CD4-positive, alpha-beta memory T cell (primary cell): ENCODE measurements at regions not wholly inside any gene's neighbourhood (a gene's known extent, or its start where the extent isn't known, plus 50 kb on each side); places are given as distances from the start of the nearest gene placed in this dataset.

ENCODE experiments used
- CTCF ChIA-PET: fragments of 350-600 bp; sonication (Branson Sonifier 250); formaldehyde crosslinking; loops from one replicate; lab custom pipeline; 2021; ENCODE audit warnings: inconsistent platforms; ENCODE audit not compliant: partially characterized antibody; lab: Charles Lee
- POLR2A ChIA-PET: fragments of 350-600 bp; sonication (Branson Sonifier 250); formaldehyde crosslinking; loops from one replicate; lab custom pipeline; 2021; ENCODE audit not compliant: partially characterized antibody; lab: Charles Lee
- DNase-seq, 5 donors: peaks; one replicate each; pipeline versions ENCODE4 v3.0.0 to v3.0.0-alpha.2; 2020 to 2022; ENCODE audit warnings: mixed read lengths in 1 of 5
- H3K27ac ChIP-seq: one replicate; pipeline ENCODE4 v1.7.0; 2013; ENCODE audit warnings: low read depth, low read length
- H3K27me3 ChIP-seq: 2 replicates; pipeline ENCODE4 v1.7.0; 2013; ENCODE audit warnings: mild to moderate bottlenecking, low read length, moderate library complexity; ENCODE audit not compliant: insufficient read depth
- H3K36me3 ChIP-seq: 2 replicates; pipeline ENCODE4 v1.7.0; 2013; ENCODE audit warnings: mild to moderate bottlenecking, low read length, moderate library complexity; ENCODE audit not compliant: insufficient read depth
- H3K4me1 ChIP-seq: 2 replicates; pipeline ENCODE4 v1.7.0; 2013; ENCODE audit warnings: mild to moderate bottlenecking, low read length, moderate library complexity; ENCODE audit not compliant: insufficient read depth
- H3K4me3 ChIP-seq, 2 donors: one replicate each; pipeline ENCODE4 v1.7.0; 2013; ENCODE audit warnings: low read length in 2 of 2, mild to moderate bottlenecking in 1 of 2
- H3K9me3 ChIP-seq, 2 donors: one replicate each; pipeline ENCODE4 v1.7.0; 2013; ENCODE audit warnings: low read length in 2 of 2, control low read depth in 1 of 2; ENCODE audit not compliant: control insufficient read depth in 1 of 2
- H3K27ac Mint-ChIP-seq, 7 donors: one replicate each; pipeline ENCODE4 v1.8.0; 2020 to 2021; ENCODE audit warnings: mixed read lengths in 7 of 7, mild to moderate bottlenecking in 6 of 7, inconsistent platforms in 3 of 7, moderate library complexity in 3 of 7
- H3K27me3 Mint-ChIP-seq, 2 donors: one replicate each; pipeline ENCODE4 v1.8.0; 2020 to 2021; ENCODE audit warnings: mixed read lengths in 2 of 2
- H3K36me3 Mint-ChIP-seq, 2 donors: one replicate each; pipeline ENCODE4 v1.8.0; 2020 to 2021; ENCODE audit warnings: mixed read lengths in 2 of 2, inconsistent platforms in 1 of 2, mild to moderate bottlenecking in 1 of 2
- H3K4me1 Mint-ChIP-seq, 4 donors: one replicate each; pipeline ENCODE4 v1.8.0; 2020 to 2021; ENCODE audit warnings: mixed read lengths in 4 of 4, mild to moderate bottlenecking in 1 of 4
- H3K4me3 Mint-ChIP-seq, 8 donors: one replicate each; pipeline ENCODE4 v1.8.0; 2020 to 2021; ENCODE audit warnings: mixed read lengths in 8 of 8, mild to moderate bottlenecking in 7 of 8, moderate library complexity in 6 of 8, inconsistent platforms in 3 of 8
- H3K9me3 Mint-ChIP-seq, 8 donors: one replicate each; pipeline ENCODE4 v1.8.0; 2020 to 2021; ENCODE audit warnings: mixed read lengths in 8 of 8, mild to moderate bottlenecking in 5 of 8, inconsistent platforms in 3 of 8, moderate library complexity in 1 of 8
- intact Hi-C: fragments of 100-400 bp; cut with micrococcal nuclease; formaldehyde crosslinking; loops from one replicate; pipeline ENCODE4 v1.15.1; 2023

DNA sequence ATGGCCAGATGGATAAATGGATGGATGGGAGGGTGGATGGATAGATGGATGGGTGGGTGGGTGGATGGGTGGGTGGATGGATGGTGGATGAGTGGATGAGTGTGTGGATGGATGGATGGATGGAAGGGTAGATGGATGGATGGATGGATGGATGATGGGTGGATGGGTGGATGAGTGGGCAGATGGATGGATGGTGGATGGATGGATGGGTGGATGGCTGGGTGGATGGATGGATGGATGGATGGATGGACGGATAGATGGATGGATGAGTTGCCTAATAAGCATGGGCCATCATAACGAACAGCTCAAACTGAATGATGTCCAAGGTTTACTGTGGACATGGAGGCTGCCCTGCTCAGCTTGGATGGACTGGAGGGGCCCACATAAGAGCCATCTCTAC is 89.8 kb upstream of the SMIM23 start:
- no peaks in the 10 kb centered on the region for H3K9me3 ChIP-seq
- intact Hi-C loops: no loop called here
- no peak overlapping the region for H3K27ac Mint-ChIP-seq
- no peaks in the 10 kb centered on the region for H3K4me1 Mint-ChIP-seq
- no peak overlapping the region for H3K4me3 Mint-ChIP-seq
- H3K9me3 Mint-ChIP-seq: peaks cover 0 to 1% (median 0%) of the 10 kb centered on the region in 8 donors
- H3K36me3 Mint-ChIP-seq: no peaks in the 10 kb centered on the region
- H3K27me3 Mint-ChIP-seq: peaks cover 0 to 2% of the 10 kb centered on the region in 2 donors
- no peak for DNase-seq
- no peaks in the 10 kb centered on the region for H3K4me1 ChIP-seq
- H3K27ac ChIP-seq: no peak overlapping the region
- POLR2A ChIA-PET: no interaction called here
- CTCF ChIA-PET: no interaction called here
- H3K36me3 ChIP-seq: no peaks in the 10 kb centered on the region
- no peak overlapping the region for H3K4me3 ChIP-seq
- no peaks in the 10 kb centered on the region for H3K27me3 ChIP-seq

GRCh38 chr5:171697221-171698102 is 88.2 kb upstream of the SMIM23 start:
- Mint-ChIP-seq H3K27me3 (peaks cover 0 to 2% of the 10 kb centered on the region in 2 donors), H3K36me3 (no peaks in the 10 kb centered on the region), H3K9me3 (peaks cover 0 to 1% (median 0%) of the 10 kb centered on the region in 8 donors), H3K4me3 (no peak overlapping the region), H3K27ac (no peak overlapping the region), H3K4me1 (no peaks in the 10 kb centered on the region)
- POLR2A ChIA-PET: no interaction called here
- H3K27me3 ChIP-seq: no peaks in the 10 kb centered on the region
- H3K27ac ChIP-seq: no peak overlapping the region
- CTCF ChIA-PET: interaction anchor here (1.0 kb wide), 1 partner anchor 9 kb away, joined by 3 read pairs; no protein-coding TSS in a partner anchor
- H3K36me3 ChIP-seq: no peaks in the 10 kb centered on the region
- no peak for DNase-seq
- H3K4me1 ChIP-seq: no peaks in the 10 kb centered on the region
- H3K9me3 ChIP-seq: no peaks in the 10 kb centered on the region
- no peak overlapping the region for H3K4me3 ChIP-seq
- intact Hi-C loops: no loop called here

DNA sequence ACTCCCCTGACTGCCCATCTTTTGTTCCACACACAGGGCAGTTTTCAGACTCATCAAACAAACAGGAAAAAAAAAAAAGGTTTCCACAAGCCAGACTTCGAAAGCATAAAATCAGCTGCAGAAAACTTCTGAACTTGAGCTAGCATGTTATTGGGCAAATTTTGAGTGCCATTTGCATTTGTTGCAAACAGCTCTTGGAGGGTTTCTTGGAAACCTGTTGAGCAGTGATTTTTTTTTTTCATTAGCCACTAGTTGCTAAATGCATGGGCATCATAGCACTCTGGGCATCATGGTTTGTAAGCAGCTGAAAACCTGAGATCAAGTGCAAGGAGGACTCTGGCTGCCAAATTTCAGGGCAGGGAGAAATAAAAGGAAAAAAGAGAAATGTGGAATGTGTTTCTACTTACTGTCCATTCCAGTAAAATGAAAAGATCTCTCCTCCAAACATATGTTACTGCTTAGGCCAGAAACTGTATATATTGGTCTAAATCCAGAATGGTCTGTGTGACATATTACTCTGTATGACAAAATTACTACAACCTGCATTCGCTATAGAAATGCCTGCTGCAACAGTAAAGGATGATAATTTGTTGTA is 85.2 kb upstream of the SMIM23 start:
- DNase-seq: no peak
- Histone ChIP-seq H3K27me3 (no peaks in the 10 kb centered on the region), H3K36me3 (no peaks in the 10 kb centered on the region), H3K27ac (no peak overlapping the region), H3K9me3 (no peaks in the 10 kb centered on the region), H3K4me3 (no peak overlapping the region), H3K4me1 (no peaks in the 10 kb centered on the region)
- ChIA-PET CTCF (no interaction called here), POLR2A (no interaction called here)
- Mint-ChIP-seq H3K27me3 (peaks cover 1 to 2% of the 10 kb centered on the region in 2 donors), H3K9me3 (peaks cover 0 to 2% (median 0%) of the 10 kb centered on the region in 8 donors), H3K4me1 (no peaks in the 10 kb centered on the region), H3K4me3 (no peak overlapping the region), H3K27ac (no peak overlapping the region), H3K36me3 (no peaks in the 10 kb centered on the region)
- intact Hi-C loops: no loop called here

DNA sequence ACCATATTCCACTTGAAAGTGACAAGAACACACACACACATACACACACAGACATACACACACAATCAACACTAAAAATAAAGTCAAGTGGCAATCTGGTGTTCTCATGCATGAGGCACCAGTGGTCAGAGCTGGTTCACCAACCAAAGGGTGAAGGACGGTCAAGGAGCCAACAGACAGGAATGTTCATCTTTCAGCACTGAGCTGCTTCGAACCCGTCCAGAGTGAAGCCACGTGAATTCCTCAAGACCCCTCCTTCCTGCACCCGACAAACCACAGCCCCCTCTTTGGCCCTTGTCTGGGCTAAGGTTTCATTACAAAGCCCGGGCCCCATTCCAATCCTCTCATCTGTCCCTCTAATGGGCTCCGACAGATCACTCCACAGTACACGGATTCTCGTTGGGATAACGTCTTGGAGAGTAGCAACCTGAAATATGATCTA is 84.5 kb upstream of the SMIM23 start:
- CTCF ChIA-PET: no interaction called here
- POLR2A ChIA-PET: no interaction called here
- no peaks in the 10 kb centered on the region for H3K4me1 ChIP-seq
- H3K4me3 ChIP-seq: no peak overlapping the region
- H3K27me3 Mint-ChIP-seq: peaks cover 2 to 4% of the 10 kb centered on the region in 2 donors
- no peak overlapping the region for H3K27ac Mint-ChIP-seq
- H3K9me3 ChIP-seq: no peaks in the 10 kb centered on the region
- no peaks in the 10 kb centered on the region for H3K36me3 ChIP-seq
- H3K9me3 Mint-ChIP-seq: peaks cover 0 to 2% (median 0%) of the 10 kb centered on the region in 8 donors
- no peaks in the 10 kb centered on the region for H3K36me3 Mint-ChIP-seq
- no peak overlapping the region for H3K27ac ChIP-seq
- H3K27me3 ChIP-seq: no peaks in the 10 kb centered on the region
- intact Hi-C loops: no loop called here
- DNase-seq: no peak
- H3K4me1 Mint-ChIP-seq: no peaks in the 10 kb centered on the region
- H3K4me3 Mint-ChIP-seq: no peak overlapping the region

GRCh38 chr5:171702135-171702770 is 83.4 kb upstream of the SMIM23 start:
- POLR2A ChIA-PET: no interaction called here
- H3K4me1 Mint-ChIP-seq: no peaks in the 10 kb centered on the region
- H3K27me3 Mint-ChIP-seq: peaks cover 2 to 4% of the 10 kb centered on the region in 2 donors

DNA sequence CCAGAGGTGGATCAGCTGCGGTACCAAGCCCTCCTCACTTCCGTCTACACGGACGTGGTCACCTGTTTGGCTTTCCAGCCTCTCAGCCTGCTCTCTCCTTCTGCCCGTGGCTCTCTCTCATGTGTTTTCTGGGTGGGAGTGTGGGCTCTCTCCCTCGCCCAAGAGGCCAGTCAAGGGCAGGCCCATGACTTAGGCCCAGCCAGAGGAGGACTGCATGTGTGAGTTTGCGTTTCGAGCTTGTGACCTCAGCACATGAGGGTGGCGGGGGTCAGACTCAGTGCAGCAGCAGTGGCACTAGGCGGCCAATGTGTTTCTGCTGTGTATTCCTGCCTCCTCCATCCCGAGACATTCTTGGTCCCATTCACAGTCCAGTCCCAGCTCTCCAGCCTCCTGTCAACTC is 82.5 kb upstream of the SMIM23 start:
- H3K27ac Mint-ChIP-seq: no peak overlapping the region
- CTCF ChIA-PET: no interaction called here
- intact Hi-C loops: no loop called here

More at GRCh38 chr5:171702135-171702770, 83.4 kb upstream of the SMIM23 start:
- DNase-seq: no peak
- Mint-ChIP-seq H3K4me3 (no peak overlapping the region), H3K27ac (no peak overlapping the region), H3K9me3 (peaks cover 0 to 2% (median 0%) of the 10 kb centered on the region in 8 donors), H3K36me3 (no peaks in the 10 kb centered on the region)
- Histone ChIP-seq H3K4me1 (no peaks in the 10 kb centered on the region), H3K9me3 (no peaks in the 10 kb centered on the region), H3K4me3 (no peak overlapping the region), H3K27ac (no peak overlapping the region), H3K27me3 (no peaks in the 10 kb centered on the region), H3K36me3 (no peaks in the 10 kb centered on the region)
- CTCF ChIA-PET: no interaction called here
- intact Hi-C loops: no loop called here

GRCh38 chr5:171705036-171705435 is 80.6 kb upstream of the SMIM23 start:
- H3K4me1 Mint-ChIP-seq: no peaks in the 10 kb centered on the region
- H3K27me3 ChIP-seq: no peaks in the 10 kb centered on the region
- no peak for DNase-seq
- no peak overlapping the region for H3K4me3 Mint-ChIP-seq
- no peaks in the 10 kb centered on the region for H3K9me3 ChIP-seq
- CTCF ChIA-PET: no interaction called here
- H3K36me3 Mint-ChIP-seq: no peaks in the 10 kb centered on the region
- H3K4me3 ChIP-seq: no peak overlapping the region
- peaks cover 0 to 2% (median 0%) of the 10 kb centered on the region in 8 donors for H3K9me3 Mint-ChIP-seq
- no peaks in the 10 kb centered on the region for H3K4me1 ChIP-seq
- POLR2A ChIA-PET: no interaction called here
- peaks cover 2 to 8% of the 10 kb centered on the region in 2 donors for H3K27me3 Mint-ChIP-seq
- no peak overlapping the region for H3K27ac ChIP-seq
- no peaks in the 10 kb centered on the region for H3K36me3 ChIP-seq
- H3K27ac Mint-ChIP-seq: no peak overlapping the region
- intact Hi-C loops: no loop called here

More for the DNA sequence above, 82.5 kb upstream of the SMIM23 start:
- Mint-ChIP-seq H3K4me1 (no peaks in the 10 kb centered on the region), H3K4me3 (no peak overlapping the region), H3K36me3 (no peaks in the 10 kb centered on the region), H3K9me3 (peaks cover 0 to 2% (median 0%) of the 10 kb centered on the region in 8 donors), H3K27me3 (peaks cover 2 to 4% of the 10 kb centered on the region in 2 donors)
- Histone ChIP-seq H3K4me3 (no peak overlapping the region), H3K27me3 (no peaks in the 10 kb centered on the region), H3K27ac (no peak overlapping the region), H3K36me3 (no peaks in the 10 kb centered on the region), H3K4me1 (no peaks in the 10 kb centered on the region), H3K9me3 (no peaks in the 10 kb centered on the region)
- POLR2A ChIA-PET: no interaction called here
- DNase-seq: no peak
